Activated T-helper 1 cell treated with anti-CD3 and anti-CD28 coated beads, Interleukin-2, amount 50 U/mL, for 16 hours (primary cell): ENCODE measurements at regions not wholly inside any gene's neighbourhood (a gene's known extent, or its start where the extent isn't known, plus 50 kb on each side); places are given as distances from the start of the nearest gene placed in this dataset.
"Not testable (repeated sequence)": the region's sequence is repeated elsewhere in the genome, so short reads cannot be mapped to it uniquely, and the experiment has no call there.

Source experiments
- DNase-seq, 2 donors: peaks; one replicate each; pipeline ENCODE4 v3.0.0-alpha.2; 2020; ENCODE audit warnings: low read depth in 1 of 2, low spot score in 1 of 2

- DNase-seq, result no peak
These were observed 228.2 kb downstream of the RFPL4B start for GRCh38 chr6:112575309-112575834.

DNA sequence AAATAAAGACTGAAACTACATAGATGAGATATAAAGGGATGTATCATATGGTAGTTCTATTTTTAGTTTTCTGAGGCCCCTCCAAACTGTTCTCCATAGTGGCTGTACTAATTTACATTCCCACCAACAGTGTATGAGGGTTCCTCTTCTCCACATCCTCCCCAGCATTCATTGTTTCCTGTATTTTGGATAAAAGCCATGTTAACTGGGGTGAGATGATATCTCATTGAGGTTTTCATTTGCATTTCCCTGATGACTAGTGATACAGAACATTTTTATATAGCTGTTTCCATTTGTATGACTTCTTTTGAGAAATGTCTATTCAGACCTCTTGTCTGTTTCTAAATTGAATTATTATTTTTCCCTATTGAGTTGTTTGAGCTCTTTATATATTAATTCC is 229.3 kb downstream of the RFPL4B start:
- no peak for DNase-seq

GRCh38 chr6:112579601-112580000 is 232.5 kb downstream of the RFPL4B start:
- no peak for DNase-seq

- no peak for DNase-seq
These were observed 233.9 kb downstream of the RFPL4B start for GRCh38 chr6:112581015-112581414.

DNA sequence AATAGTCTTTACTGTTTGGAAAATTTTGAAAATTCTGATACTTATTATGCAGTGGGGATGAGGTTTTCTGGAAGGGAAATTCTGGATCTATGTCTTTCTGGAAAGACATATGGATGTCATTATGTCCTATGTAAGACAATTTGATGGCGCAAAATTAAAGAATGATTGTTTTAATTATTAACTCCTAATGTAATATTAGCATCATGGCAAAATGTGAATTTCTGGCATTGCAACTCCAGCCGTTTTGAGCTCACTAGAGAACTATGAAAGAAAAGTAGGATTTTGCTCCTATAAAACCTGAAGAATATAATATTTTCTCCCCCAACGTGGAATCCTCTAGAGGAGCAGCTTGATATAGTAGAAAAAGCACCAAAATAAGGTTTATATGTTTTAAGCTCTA is 243.2 kb downstream of the RFPL4B start:
- no peak for DNase-seq

DNA sequence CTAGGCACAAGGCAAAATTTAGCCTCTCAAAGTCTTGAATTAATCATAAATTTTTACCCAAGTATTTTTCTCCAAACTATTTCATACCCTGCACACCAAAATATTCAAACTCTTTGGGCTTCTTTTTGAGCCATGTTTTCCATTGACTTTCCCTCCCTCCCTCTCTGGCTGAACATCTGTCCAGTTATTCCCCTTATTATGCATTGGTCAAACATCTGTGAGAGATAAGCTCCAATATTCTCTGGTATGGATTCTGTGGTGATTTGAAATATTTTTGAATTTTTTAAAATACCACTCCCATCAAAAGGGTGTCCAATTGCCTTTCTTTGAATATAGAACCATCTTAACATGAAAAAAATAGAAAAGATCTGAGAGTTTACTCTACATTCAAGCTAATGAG is 244.2 kb downstream of the RFPL4B start:
- no peak for DNase-seq

GRCh38 chr6:112592159-112592558 is 245.0 kb downstream of the RFPL4B start:
- no peak for DNase-seq

DNA sequence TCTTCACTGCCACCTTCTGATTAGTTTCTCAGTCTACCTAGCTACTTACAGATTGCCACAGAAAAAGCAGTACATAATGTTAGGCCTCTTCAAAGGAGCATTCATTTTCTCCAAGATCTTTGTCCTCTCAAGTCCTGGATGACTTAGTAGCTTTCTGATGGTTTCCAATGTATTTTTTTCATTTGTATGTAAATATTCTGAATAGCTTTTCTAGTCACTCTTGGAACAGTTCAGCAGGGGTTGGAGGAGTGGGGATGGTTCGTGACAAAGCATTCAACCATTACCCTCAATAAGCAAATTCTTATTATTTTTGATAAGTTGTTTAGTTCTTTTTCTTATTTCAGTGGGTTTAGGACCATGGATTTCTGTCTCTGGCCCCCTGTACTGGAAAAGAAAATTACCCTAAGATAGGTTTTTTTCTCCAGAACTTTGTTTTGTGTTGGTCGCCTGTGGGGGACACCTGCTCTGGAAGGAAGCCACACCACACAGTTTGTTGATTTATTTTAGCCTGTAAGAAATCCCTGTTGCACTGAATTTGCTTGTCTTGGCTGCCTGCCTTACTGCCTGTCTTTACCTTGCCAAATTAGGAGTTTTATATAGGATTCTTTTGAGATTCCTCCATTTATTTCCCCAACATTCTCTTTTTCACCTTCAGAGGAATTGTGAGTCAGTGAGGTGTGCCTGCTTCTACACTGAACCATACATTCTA is 247.9 kb downstream of the RFPL4B start:
- no peak for DNase-seq

DNA sequence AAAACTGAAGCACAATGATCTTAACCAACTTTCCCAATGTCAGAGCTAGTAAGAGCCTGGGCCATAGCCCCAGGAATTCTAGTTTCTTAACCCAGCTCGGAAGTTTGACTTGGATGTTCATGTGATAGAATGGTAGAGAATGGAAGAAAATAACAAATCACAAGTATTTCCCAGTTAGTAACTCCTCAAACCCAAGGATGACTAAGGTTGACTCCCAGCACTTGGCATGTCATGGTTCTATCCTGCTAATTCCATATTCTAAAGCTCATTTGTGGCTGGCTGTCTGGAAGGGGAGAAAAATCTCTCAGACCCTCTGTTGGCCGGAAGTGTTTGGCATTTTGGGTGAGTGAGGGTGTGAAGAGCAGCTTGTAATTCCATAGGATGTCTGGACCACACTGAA is 248.7 kb downstream of the RFPL4B start:
- no peak for DNase-seq

DNA sequence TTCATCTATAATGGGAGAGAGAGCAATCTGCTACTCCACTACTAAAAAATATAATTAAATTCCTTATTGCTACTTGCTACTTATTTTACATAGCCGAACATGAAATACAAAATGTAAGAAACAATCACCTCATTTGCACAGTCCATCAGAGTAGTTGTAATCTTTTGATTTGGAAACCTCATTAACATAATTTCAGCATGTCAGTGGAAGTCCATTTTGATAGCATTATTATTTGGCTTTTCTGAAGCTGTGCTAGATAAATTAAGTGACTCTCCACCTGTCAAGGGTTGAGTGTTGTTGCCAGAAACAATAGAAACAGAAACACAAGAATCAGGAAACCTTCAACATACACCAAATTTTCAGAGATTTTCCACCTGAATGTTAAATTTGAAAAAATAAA is 250.0 kb downstream of the RFPL4B start:
- DNase-seq, result no peak

DNA sequence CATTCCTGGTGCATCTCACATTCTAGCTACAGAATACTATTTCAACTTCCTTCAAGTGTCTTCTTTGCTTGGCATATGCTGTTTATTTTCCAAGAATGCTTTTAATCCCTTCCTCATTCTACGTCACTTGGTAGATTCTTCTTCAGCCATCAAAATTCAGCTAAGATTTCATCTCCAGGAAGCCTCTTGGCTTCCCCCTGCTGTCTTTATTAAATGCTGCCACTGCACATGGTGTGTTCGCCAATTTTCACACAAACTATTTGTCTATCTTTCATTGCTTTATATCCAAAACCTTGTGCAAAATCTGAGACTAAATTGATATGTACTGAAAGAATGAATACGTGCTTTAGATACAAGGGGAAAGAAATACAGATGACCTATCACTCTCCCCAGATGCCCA is 253.0 kb downstream of the RFPL4B start:
- DNase-seq, result no peak

DNA sequence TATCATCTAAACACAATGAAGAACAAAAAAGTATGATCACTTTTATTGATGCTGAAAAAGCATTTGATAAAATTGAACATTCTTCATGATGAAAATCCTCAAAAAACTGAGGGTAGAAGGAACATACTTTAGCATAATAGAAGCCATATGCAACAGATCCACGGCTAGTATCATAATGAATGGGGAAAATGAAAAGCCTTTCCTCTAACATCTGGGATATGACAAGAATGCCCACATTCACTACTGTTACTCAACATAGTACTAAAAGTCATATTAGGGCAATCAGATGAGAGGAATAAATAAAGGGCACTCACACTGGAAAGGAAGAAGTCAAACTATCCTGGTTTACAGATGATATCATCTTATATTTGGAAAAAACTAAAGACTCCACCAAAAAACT is 256.6 kb downstream of the RFPL4B start:
- no peak for DNase-seq

GRCh38 chr6:112606656-112607435 is 259.7 kb downstream of the RFPL4B start:
- no peak for DNase-seq

- DNase-seq, result not testable (repeated sequence)
These were observed 261.8 kb downstream of the RFPL4B start for GRCh38 chr6:112608925-112609324.

GRCh38 chr6:112613410-112613809 is 266.3 kb downstream of the RFPL4B start:
- DNase-seq, result no peak

- no peak for DNase-seq
These were observed 271.7 kb downstream of the RFPL4B start for GRCh38 chr6:112618849-112619248.

GRCh38 chr6:112620812-112621569 is 273.9 kb downstream of the RFPL4B start:
- no peak for DNase-seq

- no peak for DNase-seq
These were observed 274.9 kb downstream of the RFPL4B start for GRCh38 chr6:112622036-112622435.

DNA sequence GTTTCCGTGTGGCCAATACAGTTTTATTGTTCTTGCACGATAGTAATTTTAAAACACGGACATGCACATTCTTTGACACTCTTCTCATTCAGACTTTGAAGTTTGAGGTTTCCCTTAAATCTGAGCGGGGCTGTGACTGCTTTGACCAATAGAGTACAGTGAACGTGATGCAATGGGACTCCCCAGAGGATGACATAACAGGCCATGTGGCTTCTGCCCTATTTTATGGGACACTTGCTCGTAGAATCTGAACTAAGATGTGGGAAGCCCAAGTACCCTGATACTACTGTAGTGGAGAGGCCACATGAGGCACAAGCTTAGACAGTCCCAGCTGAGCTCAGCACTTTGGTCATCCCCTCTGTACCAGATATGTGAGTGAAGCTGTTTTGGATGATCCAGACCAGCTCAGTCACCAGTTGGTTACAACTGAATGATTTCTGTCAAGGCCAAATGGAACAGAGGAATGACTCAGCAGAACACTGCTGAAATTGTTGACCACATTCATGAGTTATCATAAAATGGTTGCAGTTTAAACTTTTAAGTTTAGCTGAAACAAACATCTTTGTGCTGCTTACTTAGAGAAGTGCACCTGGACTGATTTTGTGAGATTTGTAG is 279.4 kb downstream of the RFPL4B start:
- no peak for DNase-seq

GRCh38 chr6:112634376-112634775 is 287.2 kb downstream of the RFPL4B start:
- DNase-seq, result no peak

DNA sequence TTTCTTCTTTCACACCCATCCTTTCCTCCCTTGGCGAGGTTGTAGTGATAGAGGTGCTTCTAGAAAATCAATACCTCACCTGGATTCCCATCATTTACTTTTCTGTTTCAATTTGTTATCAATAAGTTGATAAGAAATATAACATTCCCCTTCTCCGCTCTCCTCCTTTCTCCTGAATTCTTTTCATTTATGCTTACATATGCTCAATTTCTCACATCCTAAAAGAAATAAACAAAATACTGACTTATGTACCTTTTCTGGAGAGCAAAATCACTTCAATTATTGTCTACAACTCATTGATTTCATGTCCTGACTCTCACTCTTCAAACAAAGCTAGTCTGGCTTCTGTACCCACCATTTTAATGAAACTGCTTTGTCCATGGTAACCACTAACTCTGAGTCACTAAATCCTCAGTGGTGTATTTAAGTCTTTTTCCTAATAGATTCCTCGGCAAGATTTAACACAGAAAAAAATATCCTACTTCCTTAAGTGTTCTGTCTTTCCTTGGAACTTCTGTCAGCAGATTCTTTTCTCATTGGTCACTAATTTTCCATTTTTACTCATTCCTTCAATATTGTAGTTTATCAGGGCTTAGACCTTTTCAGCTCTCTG is 289.6 kb downstream of the RFPL4B start:
- DNase-seq, result no peak
